SK-N-MC (cell line): ENCODE measurements at regions not wholly inside any gene's neighbourhood (a gene's known extent, or its start where the extent isn't known, plus 50 kb on each side); places are given as distances from the start of the nearest gene placed in this dataset.

Source experiments
- DNase-seq: peaks from one replicate; pipeline ENCODE4 v3.0.0-alpha.2; 2011; ENCODE audit warnings: low read depth, low spot score
- H3K27ac ChIP-seq: fragments of 200-600 bp; sonication (generic); 2 replicates; pipeline ENCODE4 v1.5.1; 2016; ENCODE audit warnings: mixed run types
- H3K36me3 ChIP-seq: fragments of 200-600 bp; sonication (generic); 2 replicates; pipeline ENCODE4 v1.6.1; 2017; ENCODE audit warnings: antibody characterized with exemption, low read length, mixed read lengths; ENCODE audit not compliant: insufficient read depth
- H3K4me3 ChIP-seq: fragments of 200-600 bp; sonication (generic); 2 replicates; pipeline ENCODE4 v1.5.1; 2016
- H3K9ac ChIP-seq: fragments of 200-600 bp; sonication (generic); 2 replicates; pipeline ENCODE4 v1.8.0; 2017; ENCODE audit warnings: mixed run types, mixed read lengths; ENCODE audit not compliant: insufficient read length
- H3K9me3 ChIP-seq: fragments of 200-600 bp; sonication (generic); 2 replicates; pipeline ENCODE4 v1.6.1; 2017; ENCODE audit warnings: low read depth, mild to moderate bottlenecking, antibody characterized with exemption, low read length, moderate library complexity, mixed read lengths
- EZH2 ChIP-seq: fragments of 200-600 bp; sonication (generic); IDR thresholded peaks from one replicate; pipeline ENCODE4 v1.6.1; 2017; ENCODE audit warnings: antibody characterized with exemption
- FOXP2 ChIP-seq: optimal IDR thresholded peaks from 2 replicates; pipeline ENCODE3; 2011; ENCODE audit warnings: mild to moderate bottlenecking, moderate library complexity; ENCODE audit not compliant: insufficient read depth; ENCODE audit errors: extremely low read length, control extremely low read depth
- POLR2AphosphoS5 ChIP-seq: IDR thresholded peaks from 2 replicates; pipeline ENCODE4 v1.6.1; 2012; ENCODE audit warnings: mild to moderate bottlenecking, low read depth, low read length, borderline replicate concordance

- H3K27ac ChIP-seq, result no peak overlapping the region
- no peak for DNase-seq
- no peaks in the 10 kb centered on the region for H3K36me3 ChIP-seq
- no peak overlapping the region for H3K9ac ChIP-seq
- no peak overlapping the region for H3K4me3 ChIP-seq
- TF ChIP-seq EZH2, result no peak
- TF ChIP-seq POLR2AphosphoS5, result no peak
- no peak for TF ChIP-seq FOXP2
- no peaks in the 10 kb centered on the region for H3K9me3 ChIP-seq
These were observed 1352.0 kb upstream of the B3GALT2 start for GRCh38 chr1:194538453-194538852.

DNA sequence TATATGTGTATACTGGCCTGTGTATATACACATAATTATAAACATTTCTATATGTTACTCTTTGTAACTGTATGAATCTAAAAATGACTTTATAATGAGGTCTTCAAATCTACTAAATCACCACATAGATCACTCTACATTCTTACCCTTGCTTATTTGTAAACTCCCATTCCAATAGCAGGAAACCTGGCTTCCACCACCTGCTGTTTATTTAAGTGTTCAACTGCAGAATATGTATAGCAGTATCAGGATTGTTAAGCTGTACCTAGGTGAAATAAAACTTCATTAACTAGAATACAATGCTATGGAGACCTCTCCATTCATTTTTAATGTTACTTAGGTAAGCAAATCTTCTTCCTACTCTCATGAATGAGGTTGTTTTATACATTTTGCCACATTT lies 1351.1 kb upstream of the B3GALT2 start:
- no peaks in the 10 kb centered on the region for H3K36me3 ChIP-seq
- no peak for DNase-seq
- TF ChIP-seq FOXP2 (no peak), POLR2AphosphoS5 (no peak), EZH2 (no peak)
- no peak overlapping the region for H3K4me3 ChIP-seq
- H3K9me3 ChIP-seq, result no peaks in the 10 kb centered on the region
- no peak overlapping the region for H3K9ac ChIP-seq
- no peak overlapping the region for H3K27ac ChIP-seq

DNA sequence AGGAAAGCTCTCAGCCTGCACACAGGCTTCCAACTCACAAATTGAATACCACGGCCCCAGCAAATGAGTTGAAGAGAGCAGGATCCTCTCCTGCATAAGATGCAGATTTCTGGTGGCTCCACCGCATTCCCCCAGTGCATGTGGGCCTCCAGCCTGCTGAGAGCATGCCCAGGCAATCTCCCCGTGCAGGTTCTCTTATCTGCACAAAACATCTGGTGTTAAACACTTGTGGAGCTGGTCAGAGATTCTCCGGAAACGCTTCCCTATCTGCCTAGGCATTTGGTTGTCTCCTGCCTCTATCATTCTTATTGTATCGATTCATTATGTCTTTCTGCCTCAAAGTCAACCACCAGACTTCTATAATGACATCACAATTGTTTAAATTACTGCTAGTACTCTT lies 1349.0 kb upstream of the B3GALT2 start:
- peak; percentile 30 for DNase-seq
- Histone ChIP-seq H3K4me3 (peak overlapping the region; percentile 10; the same call in 1 of the 2 replicates), H3K9me3 (no peaks in the 10 kb centered on the region), H3K36me3 (no peaks in the 10 kb centered on the region), H3K9ac (no peak overlapping the region), H3K27ac (no peak overlapping the region)
- TF ChIP-seq FOXP2 (no peak), EZH2 (no peak), POLR2AphosphoS5 (no peak)

DNA sequence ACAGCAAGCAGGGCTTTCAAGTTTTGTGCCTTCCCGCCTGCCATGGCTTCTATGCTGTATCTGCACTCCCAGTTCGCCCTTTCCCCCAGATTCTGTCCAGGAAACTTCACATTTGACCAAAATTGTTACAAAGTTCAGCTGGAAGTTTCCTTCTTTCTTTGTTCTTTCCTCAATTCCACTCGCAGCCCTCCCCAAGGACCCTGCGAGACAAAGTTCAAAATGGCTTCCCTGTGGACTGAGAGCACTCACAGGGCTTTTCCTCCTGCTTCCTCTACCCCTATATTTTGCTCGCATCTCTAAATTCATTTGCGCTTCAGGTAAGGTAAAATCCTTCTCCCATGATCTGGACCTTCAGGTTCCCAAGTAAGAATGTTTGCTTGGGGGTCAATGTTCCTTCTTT lies 1348.4 kb upstream of the B3GALT2 start:
- Histone ChIP-seq H3K27ac (no peak overlapping the region), H3K9ac (no peak overlapping the region), H3K36me3 (no peaks in the 10 kb centered on the region), H3K9me3 (no peaks in the 10 kb centered on the region), H3K4me3 (no peak overlapping the region; the same call in 1 of the 2 replicates)
- no peak for TF ChIP-seq FOXP2
- TF ChIP-seq EZH2, result no peak
- TF ChIP-seq POLR2AphosphoS5, result no peak
- no peak for DNase-seq

GRCh38 chr1:194533641-194534040 lies 1347.2 kb upstream of the B3GALT2 start:
- H3K27ac ChIP-seq, result no peak overlapping the region
- no peak for DNase-seq
- H3K9ac ChIP-seq, result no peak overlapping the region
- no peaks in the 10 kb centered on the region for H3K36me3 ChIP-seq
- no peak overlapping the region for H3K4me3 ChIP-seq
- TF ChIP-seq POLR2AphosphoS5 (no peak), FOXP2 (no peak), EZH2 (no peak)
- no peaks in the 10 kb centered on the region for H3K9me3 ChIP-seq

GRCh38 chr1:194517567-194517966 lies 1331.2 kb upstream of the B3GALT2 start:
- TF ChIP-seq POLR2AphosphoS5, result no peak
- TF ChIP-seq EZH2, result no peak
- TF ChIP-seq FOXP2, result no peak
- no peak overlapping the region for H3K27ac ChIP-seq

DNA sequence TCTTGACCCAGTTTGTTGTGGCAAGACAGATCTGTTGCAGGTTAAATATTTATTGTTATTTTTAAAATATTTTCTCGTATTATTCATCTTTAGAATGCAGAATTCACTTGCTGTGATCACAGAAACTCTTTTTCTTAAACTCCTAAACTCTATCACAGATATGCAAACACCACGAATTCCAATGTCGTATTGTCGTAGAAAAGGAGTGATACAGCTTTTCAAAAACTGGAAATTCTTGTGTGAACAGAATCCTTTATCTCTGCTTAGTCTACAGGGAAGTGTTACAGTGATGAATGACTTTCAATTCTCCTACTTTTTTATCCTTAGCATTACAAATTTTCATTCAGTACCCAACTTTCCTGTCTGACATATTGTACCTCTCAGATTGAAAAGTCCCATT lies 1329.5 kb upstream of the B3GALT2 start:
- no peak for DNase-seq
- Histone ChIP-seq H3K36me3 (no peaks in the 10 kb centered on the region), H3K9me3 (no peaks in the 10 kb centered on the region), H3K9ac (no peak overlapping the region), H3K27ac (no peak overlapping the region), H3K4me3 (no peak overlapping the region)
- no peak for TF ChIP-seq FOXP2
- no peak for TF ChIP-seq POLR2AphosphoS5

More at GRCh38 chr1:194517567-194517966, 1331.2 kb upstream of the B3GALT2 start:
- no peak for DNase-seq
- H3K4me3 ChIP-seq, result no peak overlapping the region
- no peak overlapping the region for H3K9ac ChIP-seq
- H3K9me3 ChIP-seq, result no peaks in the 10 kb centered on the region
- no peaks in the 10 kb centered on the region for H3K36me3 ChIP-seq

- Histone ChIP-seq H3K9ac (no peak overlapping the region), H3K4me3 (no peak overlapping the region), H3K36me3 (no peaks in the 10 kb centered on the region), H3K27ac (no peak overlapping the region), H3K9me3 (no peaks in the 10 kb centered on the region)
- no peak for DNase-seq
- TF ChIP-seq FOXP2 (no peak), EZH2 (no peak), POLR2AphosphoS5 (no peak)
These were observed 1326.5 kb upstream of the B3GALT2 start for GRCh38 chr1:194512957-194513356.

GRCh38 chr1:194512345-194512744 lies 1325.9 kb upstream of the B3GALT2 start:
- Histone ChIP-seq H3K9ac (no peak overlapping the region), H3K4me3 (no peak overlapping the region), H3K27ac (no peak overlapping the region), H3K36me3 (no peaks in the 10 kb centered on the region), H3K9me3 (no peaks in the 10 kb centered on the region)
- TF ChIP-seq POLR2AphosphoS5 (no peak), FOXP2 (no peak), EZH2 (no peak)
- no peak for DNase-seq
